ENCODE measurements at regions not wholly inside any gene's neighbourhood (a gene's known extent, or its start where the extent isn't known, plus 50 kb on each side); places are given as distances from the start of the nearest gene placed in this dataset.

GRCh38 chr5:82336959-82337351, 58.8 kb upstream of the RPS23 start:
- DNase-seq (ENCODE audit: low read depth, low spot score): no peak

DNA sequence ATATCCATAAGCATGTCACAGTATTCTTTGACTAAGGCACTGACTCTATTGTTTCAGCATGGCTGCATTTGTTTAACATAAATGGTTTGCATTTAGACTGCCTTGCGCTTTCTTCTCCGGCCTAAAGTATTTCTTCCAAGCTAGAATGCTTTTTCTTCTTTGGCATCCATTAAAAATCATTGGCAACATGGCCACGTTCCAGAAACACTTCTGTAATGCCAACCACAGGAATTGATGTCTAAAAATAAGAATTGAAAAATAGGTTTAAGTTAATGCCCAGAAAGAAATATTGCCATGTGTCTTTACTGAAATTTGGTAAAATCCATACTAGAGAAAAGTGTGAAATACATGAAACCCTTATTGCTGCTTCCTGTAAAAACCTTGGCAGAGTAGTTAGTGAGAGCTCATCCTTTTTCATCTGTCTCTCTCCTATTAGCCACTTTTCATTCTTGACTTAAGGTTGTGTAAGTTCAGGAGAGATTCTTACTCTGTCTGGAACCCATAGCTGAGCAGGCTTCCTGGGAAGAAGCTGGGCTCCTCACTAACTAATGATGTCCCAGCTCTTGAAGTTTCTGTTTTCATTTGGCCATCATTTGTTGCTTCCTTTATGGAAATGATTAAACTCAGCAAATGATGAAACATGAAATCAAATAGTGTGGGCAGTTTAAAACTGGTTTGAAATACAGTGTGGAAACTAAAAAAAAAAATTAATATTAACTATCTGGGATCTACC, 58.2 kb upstream of the RPS23 start:
- DNase-seq (ENCODE audit: low read depth, low spot score): no peak

- no peak for DNase-seq (ENCODE audit: low read depth, low spot score)
Measured at GRCh38 chr5:82335806-82336205, 57.7 kb upstream of the RPS23 start.

DNA sequence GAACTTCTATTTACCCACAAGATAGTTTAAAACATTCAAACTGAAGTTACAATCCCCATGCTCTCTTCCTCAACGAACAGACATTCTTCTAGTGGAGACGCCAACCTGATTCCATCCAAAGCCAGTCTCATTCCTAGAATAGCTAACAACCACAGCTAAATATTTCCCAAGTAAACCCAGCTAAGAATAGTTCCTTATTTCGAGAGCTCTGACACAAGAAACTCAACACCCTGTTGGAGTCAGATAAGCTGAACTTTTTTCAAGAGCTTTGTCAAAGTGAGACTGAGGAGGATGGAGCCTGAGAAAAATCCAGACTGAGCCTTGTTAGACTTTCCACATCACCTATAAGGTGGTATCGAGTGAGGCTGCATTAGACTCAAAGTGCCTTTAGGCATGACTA, 56.7 kb upstream of the RPS23 start:
- no peak for DNase-seq (ENCODE audit: low read depth, low spot score)

- no peak for DNase-seq (ENCODE audit: low read depth, low spot score)
Measured at GRCh38 chr5:82334085-82334692, 56.0 kb upstream of the RPS23 start.

DNA sequence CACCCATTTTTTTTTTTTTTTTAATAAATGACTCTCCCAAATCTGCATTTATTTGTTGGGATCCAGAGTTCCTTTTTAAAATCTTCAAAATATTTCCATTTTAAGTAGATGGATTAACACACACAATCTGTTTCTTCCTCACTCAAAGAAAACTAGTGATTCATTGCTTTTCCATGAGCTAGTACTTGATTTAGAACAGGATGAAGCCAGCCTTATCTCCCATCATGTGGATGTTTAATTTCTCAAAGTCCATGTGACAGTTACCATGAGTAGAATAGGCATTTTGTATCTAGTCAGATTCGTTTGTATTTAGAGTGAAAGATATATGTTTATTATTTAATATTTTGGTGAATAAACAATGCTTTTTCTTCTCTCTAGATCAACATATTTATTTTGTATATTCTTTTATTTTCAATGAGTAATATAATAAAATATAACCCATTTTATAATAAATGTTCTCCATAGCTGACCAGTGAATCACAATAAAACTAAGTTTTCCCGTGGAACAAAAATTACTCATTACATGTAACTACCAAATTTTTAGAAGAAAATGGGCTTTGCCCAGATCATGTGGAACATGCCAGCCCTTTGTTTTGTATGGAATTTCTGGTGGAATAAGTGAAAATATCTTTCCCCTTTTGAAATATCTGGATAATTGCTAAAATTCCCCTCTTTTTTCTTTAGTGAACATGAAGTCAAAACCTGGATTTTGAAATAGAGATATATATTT, 54.9 kb upstream of the RPS23 start:
- no peak for DNase-seq (ENCODE audit: low read depth, low spot score)

DNA sequence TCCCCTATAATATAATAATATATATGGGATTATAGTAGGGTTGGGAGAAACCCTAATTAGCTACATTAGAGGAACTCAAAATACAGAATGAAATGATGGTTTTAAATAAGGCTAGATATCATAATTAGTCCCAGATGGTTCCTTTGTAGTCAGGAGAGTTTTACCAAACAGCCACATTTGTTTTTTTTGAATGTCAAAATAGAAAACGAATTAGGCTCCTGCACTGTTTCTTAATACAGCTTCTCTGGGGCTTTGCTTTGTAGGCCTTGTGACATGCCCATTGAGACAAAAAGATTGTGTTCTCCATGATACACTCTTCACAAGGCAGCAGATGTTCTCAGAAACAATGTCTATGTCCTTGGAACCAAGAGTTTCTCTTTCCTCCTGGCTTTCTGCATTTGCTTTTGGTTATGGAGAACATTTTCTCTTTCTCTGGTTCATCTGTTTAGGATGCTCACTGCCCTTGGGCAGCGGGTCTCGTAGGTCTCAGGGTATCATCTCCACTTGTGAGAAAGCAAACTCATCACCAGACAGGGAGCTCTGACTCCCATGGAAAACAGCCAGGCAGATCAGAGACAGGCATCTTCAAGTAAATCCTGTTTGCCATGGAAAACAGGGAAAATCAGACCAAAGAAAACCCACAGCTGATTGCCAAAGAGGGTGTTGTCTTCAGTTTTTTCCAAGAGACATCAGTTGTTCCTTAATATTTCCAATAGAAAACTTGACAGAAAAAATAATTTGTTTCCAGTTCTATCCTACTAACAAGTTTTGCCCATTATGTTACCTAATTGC, 54.1 kb upstream of the RPS23 start:
- DNase-seq (ENCODE audit: low read depth, low spot score): no peak

- DNase-seq (ENCODE audit: low read depth, low spot score): no peak
Measured at GRCh38 chr5:82331557-82331956, 53.4 kb upstream of the RPS23 start.

DNA sequence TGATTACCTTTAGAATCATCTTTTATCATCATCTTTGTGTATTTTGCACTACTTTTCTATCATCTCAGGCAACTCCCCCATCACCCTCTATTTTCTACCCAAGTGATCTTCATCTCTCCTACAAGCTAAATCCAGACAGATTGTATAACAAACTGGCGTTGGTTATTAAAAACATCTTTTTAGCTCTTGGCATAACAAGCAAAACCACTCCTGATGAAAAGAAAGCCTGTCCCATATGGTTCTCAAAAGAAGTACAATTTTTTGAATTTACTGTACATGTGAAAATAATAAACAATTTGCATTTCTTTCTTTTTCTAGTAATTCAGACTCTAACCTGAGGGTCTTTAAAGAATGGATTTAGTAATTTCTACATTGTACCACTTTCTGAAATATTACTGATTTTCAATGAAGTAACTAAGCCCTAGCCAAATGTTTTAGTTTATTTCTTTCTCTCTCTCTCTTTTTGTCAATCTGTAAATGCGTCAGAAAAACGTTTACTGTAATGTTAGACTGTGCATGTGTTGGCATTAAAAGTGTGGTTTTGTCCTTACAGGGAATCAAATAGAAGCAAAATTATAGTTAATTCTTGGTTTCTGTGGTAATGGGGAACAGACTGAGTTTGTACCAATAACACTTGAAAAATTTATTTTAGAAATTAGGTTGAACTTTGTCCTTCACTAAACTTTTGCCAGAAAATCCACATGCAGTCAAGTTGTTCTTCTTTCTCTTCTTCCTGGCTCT, 52.5 kb upstream of the RPS23 start:
- no peak for DNase-seq (ENCODE audit: low read depth, low spot score)

- no peak for DNase-seq (ENCODE audit: low read depth, low spot score)
Measured at GRCh38 chr5:82329393-82329792, 51.2 kb upstream of the RPS23 start.
